Liver (tissue), 8 donors: ENCODE measurements at regions not wholly inside any gene's neighbourhood (a gene's known extent, or its start where the extent isn't known, plus 50 kb on each side); places are given as distances from the start of the nearest gene placed in this dataset.

Experiments
- DNase-seq: peaks from one replicate; pipeline ENCODE4 v3.0.0-alpha.2; 2017; ENCODE audit warnings: low spot score
- H3K27ac ChIP-seq, 2 donors: one replicate each; pipeline ENCODE4 v1.7.0; 2013; ENCODE audit warnings: inconsistent platforms in 2 of 2, low read length in 2 of 2, control low read depth in 1 of 2, low read depth in 1 of 2, mild to moderate bottlenecking in 1 of 2
- H3K27me3 ChIP-seq, 4 donors: one replicate each; pipeline versions ENCODE4 v1.6.1 to v1.7.0; 2013; ENCODE audit warnings: low read length in 3 of 4, inconsistent platforms in 1 of 4, mild to moderate bottlenecking in 1 of 4, moderate library complexity in 1 of 4; ENCODE audit not compliant: control insufficient read depth in 4 of 4, insufficient read depth in 4 of 4
- H3K36me3 ChIP-seq, 4 donors: one replicate each; pipeline versions ENCODE4 v1.6.1 to v1.7.0; 2013; ENCODE audit warnings: low read length in 3 of 4, mild to moderate bottlenecking in 3 of 4, low read depth in 1 of 4, moderate library complexity in 1 of 4; ENCODE audit not compliant: control insufficient read depth in 4 of 4, insufficient read depth in 3 of 4
- H3K4me1 ChIP-seq, 4 donors: one replicate each; pipeline versions ENCODE4 v1.6.1 to v1.7.0; 2013; ENCODE audit warnings: low read length in 3 of 4, mild to moderate bottlenecking in 3 of 4, moderate library complexity in 1 of 4; ENCODE audit not compliant: control insufficient read depth in 4 of 4, insufficient read depth in 4 of 4
- H3K4me3 ChIP-seq, 3 donors: one replicate each; pipeline versions ENCODE4 v1.6.1 to v1.7.0; 2013; ENCODE audit warnings: low read length in 3 of 3, control low read depth in 1 of 3, low read depth in 1 of 3, mild to moderate bottlenecking in 1 of 3
- H3K9ac ChIP-seq, 2 donors: one replicate each; pipeline ENCODE4 v1.7.0; 2013; ENCODE audit warnings: low read length in 2 of 2, mild to moderate bottlenecking in 2 of 2, moderate library complexity in 2 of 2, control low read depth in 1 of 2, low read depth in 1 of 2
- H3K9me3 ChIP-seq, 4 donors: one replicate each; pipeline versions ENCODE4 v1.6.1 to v1.7.0; 2013; ENCODE audit warnings: low read length in 3 of 4; ENCODE audit not compliant: control insufficient read depth in 4 of 4
- EGR1 ChIP-seq, 2 donors: IDR thresholded peaks; 2 replicates each; pipeline ENCODE4 v1.6.1; 2016 to 2018; ENCODE audit warnings: antibody characterized with exemption in 2 of 2, low read depth in 2 of 2
- FOXA1 ChIP-seq: IDR thresholded peaks from 2 replicates; pipeline ENCODE4 v1.6.1; 2016; ENCODE audit warnings: antibody characterized with exemption
- FOXA2 ChIP-seq: IDR thresholded peaks from 2 replicates; pipeline ENCODE4 v1.6.1; 2016; ENCODE audit warnings: antibody characterized with exemption
- GABPA ChIP-seq, 2 donors: IDR thresholded peaks in 1 of 2; conservative IDR thresholded peaks in 1 of 2; 2 replicates each; pipeline ENCODE4 v1.6.1; 2016; ENCODE audit warnings: antibody characterized with exemption in 2 of 2, mild to moderate bottlenecking in 1 of 2, moderate library complexity in 1 of 2
- HNF4A ChIP-seq, 2 donors: conservative IDR thresholded peaks; 2 replicates each; pipeline ENCODE4 v1.6.1; 2016; ENCODE audit warnings: antibody characterized with exemption in 2 of 2, mild to moderate bottlenecking in 2 of 2
- HNF4G ChIP-seq: IDR thresholded peaks from 2 replicates; pipeline ENCODE4 v1.6.1; 2016; ENCODE audit warnings: antibody characterized with exemption
- JUND ChIP-seq, 2 donors: IDR thresholded peaks; 2 replicates each; pipeline ENCODE4 v1.6.1; 2016; ENCODE audit warnings: antibody characterized with exemption in 2 of 2
- NR2F2 ChIP-seq: IDR thresholded peaks from 2 replicates; pipeline ENCODE4 v1.6.1; 2016; ENCODE audit warnings: antibody characterized with exemption
- RAD21 ChIP-seq, 2 donors: IDR thresholded peaks; 2 replicates each; pipeline ENCODE4 v1.6.1; 2016; ENCODE audit warnings: antibody characterized with exemption in 2 of 2, mild to moderate bottlenecking in 2 of 2
- RXRA ChIP-seq, 2 donors: IDR thresholded peaks; 2 replicates each; pipeline ENCODE4 v1.6.1; 2017 to 2018; ENCODE audit warnings: antibody characterized with exemption in 2 of 2, mild to moderate bottlenecking in 1 of 2
- SP1 ChIP-seq: IDR thresholded peaks from 2 replicates; pipeline ENCODE4 v1.6.1; 2018; ENCODE audit warnings: antibody characterized with exemption, mild to moderate bottlenecking
- TAF1 ChIP-seq: conservative IDR thresholded peaks from 2 replicates; pipeline ENCODE4 v1.6.1; 2016; ENCODE audit warnings: antibody characterized with exemption, mild to moderate bottlenecking
- YY1 ChIP-seq: IDR thresholded peaks from 2 replicates; pipeline ENCODE4 v1.6.1; 2016; ENCODE audit warnings: antibody characterized with exemption, mild to moderate bottlenecking
- WGBS: extraction: QIAGEN DNeasy Blood & Tissue Kit; methylation state at CpG from one replicate; pipeline ENCODE4 v1.1.7; 2013; 5-methylcytosine and 5-hydroxymethylcytosine counted together
- TF ChIP-seq, protein P1 (sequence below): IDR thresholded peaks from 2 replicates; pipeline ENCODE4 v1.6.1; 2016; ENCODE audit warnings: antibody characterized with exemption, mild to moderate bottlenecking
- TF ChIP-seq, protein P2 (sequence below): IDR thresholded peaks from 2 replicates; pipeline ENCODE4 v1.6.1; 2016; ENCODE audit warnings: antibody characterized with exemption
- TF ChIP-seq, protein P3 (sequence below): IDR thresholded peaks from 2 replicates; pipeline ENCODE4 v1.6.1; 2016; ENCODE audit warnings: antibody characterized with exemption
- TF ChIP-seq, protein P4 (sequence below): fragments of 150-350 bp; IDR thresholded peaks from 2 replicates; pipeline ENCODE4 v1.5.1; 2017; ENCODE audit warnings: improper control_type of control experiment, low read depth, low read length; ENCODE audit not compliant: missing input control
- donor health status: healthy.
- donor health status: healthy.
- donor health status: healthy.
- donor health status: healthy.
- donor health status: healthy.

DNA sequence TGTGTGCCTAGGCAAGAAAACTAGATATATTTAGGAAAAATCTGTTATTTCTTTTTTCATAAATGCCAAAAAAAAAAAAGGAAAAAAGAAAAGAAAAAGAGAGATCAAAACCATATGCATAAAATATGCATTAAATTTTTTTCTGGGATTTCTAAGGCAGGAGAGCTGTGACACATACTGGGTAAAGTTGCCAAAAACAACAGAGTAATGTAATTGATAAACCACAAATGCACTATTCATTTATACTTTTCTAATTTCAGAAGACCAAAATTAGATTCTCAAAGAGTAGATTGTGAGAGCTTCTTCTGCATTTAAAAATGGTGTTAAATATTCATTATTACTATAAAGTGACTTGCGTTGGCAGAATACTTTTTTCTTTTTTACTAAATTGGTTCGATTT lies 673.8 kb upstream of the MGAT4C start:
- Histone ChIP-seq H3K36me3 (no peaks in the 10 kb centered on the region), H3K27ac (no peak overlapping the region), H3K4me1 (no peaks in the 10 kb centered on the region), H3K27me3 (no peaks in the 10 kb centered on the region), H3K9ac (no peak overlapping the region), H3K4me3 (no peak overlapping the region), H3K9me3 (no peaks in the 10 kb centered on the region)
- TF ChIP-seq RXRA (IDR thresholded peaks at IDR 0.05) (no peak), HNF4A (conservative IDR thresholded peaks at IDR 0.05) (no peak), JUND (IDR thresholded peaks at IDR 0.05) (no peak), YY1 (no peak), FOXA2 (no peak), EGR1 (IDR thresholded peaks at IDR 0.05; ENCODE audit: low read depth in 2 of 2) (no peak)
- TF ChIP-seq, protein P1, sequence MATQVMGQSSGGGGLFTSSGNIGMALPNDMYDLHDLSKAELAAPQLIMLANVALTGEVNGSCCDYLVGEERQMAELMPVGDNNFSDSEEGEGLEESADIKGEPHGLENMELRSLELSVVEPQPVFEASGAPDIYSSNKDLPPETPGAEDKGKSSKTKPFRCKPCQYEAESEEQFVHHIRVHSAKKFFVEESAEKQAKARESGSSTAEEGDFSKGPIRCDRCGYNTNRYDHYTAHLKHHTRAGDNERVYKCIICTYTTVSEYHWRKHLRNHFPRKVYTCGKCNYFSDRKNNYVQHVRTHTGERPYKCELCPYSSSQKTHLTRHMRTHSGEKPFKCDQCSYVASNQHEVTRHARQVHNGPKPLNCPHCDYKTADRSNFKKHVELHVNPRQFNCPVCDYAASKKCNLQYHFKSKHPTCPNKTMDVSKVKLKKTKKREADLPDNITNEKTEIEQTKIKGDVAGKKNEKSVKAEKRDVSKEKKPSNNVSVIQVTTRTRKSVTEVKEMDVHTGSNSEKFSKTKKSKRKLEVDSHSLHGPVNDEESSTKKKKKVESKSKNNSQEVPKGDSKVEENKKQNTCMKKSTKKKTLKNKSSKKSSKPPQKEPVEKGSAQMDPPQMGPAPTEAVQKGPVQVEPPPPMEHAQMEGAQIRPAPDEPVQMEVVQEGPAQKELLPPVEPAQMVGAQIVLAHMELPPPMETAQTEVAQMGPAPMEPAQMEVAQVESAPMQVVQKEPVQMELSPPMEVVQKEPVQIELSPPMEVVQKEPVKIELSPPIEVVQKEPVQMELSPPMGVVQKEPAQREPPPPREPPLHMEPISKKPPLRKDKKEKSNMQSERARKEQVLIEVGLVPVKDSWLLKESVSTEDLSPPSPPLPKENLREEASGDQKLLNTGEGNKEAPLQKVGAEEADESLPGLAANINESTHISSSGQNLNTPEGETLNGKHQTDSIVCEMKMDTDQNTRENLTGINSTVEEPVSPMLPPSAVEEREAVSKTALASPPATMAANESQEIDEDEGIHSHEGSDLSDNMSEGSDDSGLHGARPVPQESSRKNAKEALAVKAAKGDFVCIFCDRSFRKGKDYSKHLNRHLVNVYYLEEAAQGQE: no peak
- no peak for DNase-seq
- WGBS: 80% methylated on average over 2 of the region's 2 CpGs

DNA sequence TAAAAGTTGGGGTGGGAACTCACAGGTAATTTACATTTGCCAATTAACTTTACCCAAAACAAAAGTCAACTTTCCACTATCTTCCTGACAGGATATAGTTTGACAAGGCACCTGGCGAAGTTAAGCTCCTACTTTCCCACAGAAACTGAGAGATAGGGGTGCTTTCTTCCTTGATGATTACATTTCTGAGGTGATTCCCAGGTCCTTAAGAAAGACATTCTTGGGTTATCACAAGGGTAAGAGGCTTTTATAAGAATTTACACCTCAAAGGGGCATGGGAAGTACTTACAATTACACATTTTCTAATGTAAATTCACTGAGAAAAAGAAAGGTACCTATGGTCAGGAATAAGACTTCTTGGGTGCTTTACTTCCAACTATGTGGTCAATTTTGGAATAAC lies 660.9 kb upstream of the MGAT4C start:
- WGBS: 86% methylated on average over 1 of the region's 1 CpG
- Histone ChIP-seq H3K4me1 (no peaks in the 10 kb centered on the region), H3K9me3 (no peaks in the 10 kb centered on the region), H3K4me3 (no peak overlapping the region), H3K9ac (no peak overlapping the region), H3K36me3 (no peaks in the 10 kb centered on the region), H3K27ac (no peak overlapping the region), H3K27me3 (no peaks in the 10 kb centered on the region)
- TF ChIP-seq HNF4G (no peak), GABPA (IDR thresholded peaks at IDR 0.05 in 1 of 2, conservative IDR thresholded peaks at IDR 0.05 in 1 of 2) (no peak), RAD21 (IDR thresholded peaks at IDR 0.05) (no peak), TAF1 (no peak), JUND (IDR thresholded peaks at IDR 0.05) (no peak)
- TF ChIP-seq, protein P1: no peak
- no peak for DNase-seq

DNA sequence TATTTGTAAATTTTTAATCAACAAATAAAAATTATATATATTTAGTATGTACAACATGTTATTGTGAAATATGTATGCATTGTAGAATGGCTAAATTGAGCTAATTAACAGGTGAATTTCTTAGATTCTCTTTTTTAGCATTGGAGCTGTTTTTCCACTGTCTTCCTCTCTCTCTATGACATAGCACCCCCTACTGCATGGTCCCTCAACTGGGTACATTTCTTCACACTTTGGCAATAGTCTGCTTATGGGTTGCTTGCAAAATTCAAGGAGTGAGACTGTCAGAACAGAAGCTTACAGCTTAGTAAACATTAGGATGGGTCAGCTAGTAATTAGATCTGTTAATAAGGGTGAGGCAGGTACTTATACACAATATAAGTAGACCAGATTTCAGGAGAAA lies 658.5 kb upstream of the MGAT4C start:
- Histone ChIP-seq H3K9me3 (no peaks in the 10 kb centered on the region), H3K4me3 (no peak overlapping the region), H3K36me3 (no peaks in the 10 kb centered on the region), H3K27me3 (no peaks in the 10 kb centered on the region), H3K27ac (no peak overlapping the region), H3K4me1 (no peaks in the 10 kb centered on the region), H3K9ac (no peak overlapping the region)
- DNase-seq: no peak
- TF ChIP-seq, protein P2, sequence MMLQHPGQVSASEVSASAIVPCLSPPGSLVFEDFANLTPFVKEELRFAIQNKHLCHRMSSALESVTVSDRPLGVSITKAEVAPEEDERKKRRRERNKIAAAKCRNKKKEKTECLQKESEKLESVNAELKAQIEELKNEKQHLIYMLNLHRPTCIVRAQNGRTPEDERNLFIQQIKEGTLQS: no peak
- TF ChIP-seq HNF4A (conservative IDR thresholded peaks at IDR 0.05) (no peak), SP1 (no peak), FOXA1 (no peak), NR2F2 (no peak), FOXA2 (no peak), GABPA (IDR thresholded peaks at IDR 0.05 in 1 of 2, conservative IDR thresholded peaks at IDR 0.05 in 1 of 2) (no peak), TAF1 (no peak), HNF4G (no peak), RAD21 (IDR thresholded peaks at IDR 0.05) (peak; percentile 44 to 66), EGR1 (IDR thresholded peaks at IDR 0.05; ENCODE audit: low read depth in 2 of 2) (no peak), JUND (IDR thresholded peaks at IDR 0.05) (no peak)
- TF ChIP-seq, protein P3, sequence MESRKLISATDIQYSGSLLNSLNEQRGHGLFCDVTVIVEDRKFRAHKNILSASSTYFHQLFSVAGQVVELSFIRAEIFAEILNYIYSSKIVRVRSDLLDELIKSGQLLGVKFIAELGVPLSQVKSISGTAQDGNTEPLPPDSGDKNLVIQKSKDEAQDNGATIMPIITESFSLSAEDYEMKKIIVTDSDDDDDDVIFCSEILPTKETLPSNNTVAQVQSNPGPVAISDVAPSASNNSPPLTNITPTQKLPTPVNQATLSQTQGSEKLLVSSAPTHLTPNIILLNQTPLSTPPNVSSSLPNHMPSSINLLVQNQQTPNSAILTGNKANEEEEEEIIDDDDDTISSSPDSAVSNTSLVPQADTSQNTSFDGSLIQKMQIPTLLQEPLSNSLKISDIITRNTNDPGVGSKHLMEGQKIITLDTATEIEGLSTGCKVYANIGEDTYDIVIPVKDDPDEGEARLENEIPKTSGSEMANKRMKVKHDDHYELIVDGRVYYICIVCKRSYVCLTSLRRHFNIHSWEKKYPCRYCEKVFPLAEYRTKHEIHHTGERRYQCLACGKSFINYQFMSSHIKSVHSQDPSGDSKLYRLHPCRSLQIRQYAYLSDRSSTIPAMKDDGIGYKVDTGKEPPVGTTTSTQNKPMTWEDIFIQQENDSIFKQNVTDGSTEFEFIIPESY: no peak
- TF ChIP-seq, protein P4, sequence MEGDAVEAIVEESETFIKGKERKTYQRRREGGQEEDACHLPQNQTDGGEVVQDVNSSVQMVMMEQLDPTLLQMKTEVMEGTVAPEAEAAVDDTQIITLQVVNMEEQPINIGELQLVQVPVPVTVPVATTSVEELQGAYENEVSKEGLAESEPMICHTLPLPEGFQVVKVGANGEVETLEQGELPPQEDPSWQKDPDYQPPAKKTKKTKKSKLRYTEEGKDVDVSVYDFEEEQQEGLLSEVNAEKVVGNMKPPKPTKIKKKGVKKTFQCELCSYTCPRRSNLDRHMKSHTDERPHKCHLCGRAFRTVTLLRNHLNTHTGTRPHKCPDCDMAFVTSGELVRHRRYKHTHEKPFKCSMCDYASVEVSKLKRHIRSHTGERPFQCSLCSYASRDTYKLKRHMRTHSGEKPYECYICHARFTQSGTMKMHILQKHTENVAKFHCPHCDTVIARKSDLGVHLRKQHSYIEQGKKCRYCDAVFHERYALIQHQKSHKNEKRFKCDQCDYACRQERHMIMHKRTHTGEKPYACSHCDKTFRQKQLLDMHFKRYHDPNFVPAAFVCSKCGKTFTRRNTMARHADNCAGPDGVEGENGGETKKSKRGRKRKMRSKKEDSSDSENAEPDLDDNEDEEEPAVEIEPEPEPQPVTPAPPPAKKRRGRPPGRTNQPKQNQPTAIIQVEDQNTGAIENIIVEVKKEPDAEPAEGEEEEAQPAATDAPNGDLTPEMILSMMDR: peak; percentile 5
